Posterior cingulate gyrus (tissue), 11 donors: ENCODE measurements at regions not wholly inside any gene's neighbourhood (a gene's known extent, or its start where the extent isn't known, plus 50 kb on each side); places are given as distances from the start of the nearest gene placed in this dataset.

Experiments used
- DNase-seq, 10 donors: peaks; one replicate each; pipeline versions ENCODE4 v3.0.0 to v3.0.0-alpha.2; 2020 to 2021; ENCODE audit warnings: mixed read lengths in 3 of 10
- intact Hi-C: fragments of 100-400 bp; cut with DNase I; formaldehyde crosslinking; loops from one replicate; pipeline ENCODE4 v1.15.1; 2023

DNA sequence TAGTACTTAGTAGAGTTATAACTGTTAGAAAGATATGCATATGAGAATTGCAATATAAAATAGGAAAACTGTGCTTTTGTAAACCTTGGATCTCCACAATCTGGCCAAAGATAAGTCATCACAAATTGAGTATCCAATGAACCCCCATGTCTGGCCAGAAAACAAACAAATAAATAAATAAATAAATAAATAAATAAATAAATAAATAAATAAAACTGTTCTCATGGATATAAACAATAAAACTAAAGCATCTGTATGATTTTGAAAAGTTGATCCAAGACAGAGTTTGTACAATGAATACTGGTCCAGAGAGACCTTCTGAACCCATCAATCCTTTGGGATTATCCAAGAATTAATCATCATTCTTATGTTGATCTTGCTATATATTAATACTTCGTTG, 367.6 kb upstream of the CDH9 start:
- intact Hi-C loops, result no loop called here
- no peak for DNase-seq

- no peak for DNase-seq
Measured at GRCh38 chr5:27403243-27403882, 365.0 kb upstream of the CDH9 start.

GRCh38 chr5:27402828-27403227, 364.4 kb upstream of the CDH9 start:
- no peak for DNase-seq
- intact Hi-C loops, result no loop called here

More at GRCh38 chr5:27403243-27403882, 365.0 kb upstream of the CDH9 start:
- intact Hi-C loops, result no loop called here

DNA sequence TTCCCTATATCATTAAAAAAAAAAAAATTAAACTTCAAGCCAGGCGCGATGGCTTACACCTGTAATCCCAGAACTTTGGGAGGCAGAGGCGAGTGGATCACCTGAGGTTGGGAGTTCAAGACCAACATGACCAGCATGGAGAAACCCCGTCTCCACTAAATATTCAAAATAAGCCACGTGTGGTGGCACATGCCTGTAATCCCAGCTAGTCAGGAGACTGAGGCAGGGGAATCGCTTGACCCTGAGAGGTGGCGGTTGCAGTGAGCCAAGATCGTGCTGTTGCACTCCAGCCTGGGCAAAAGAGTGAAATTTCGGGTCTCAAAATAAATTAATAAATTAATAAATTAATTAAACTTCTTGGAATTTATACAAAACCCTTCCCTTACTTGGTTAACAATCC, 358.6 kb upstream of the CDH9 start:
- intact Hi-C loops, result no loop called here
- peak in 1 of 10 donors; percentile 13 for DNase-seq

GRCh38 chr5:27392716-27393115, 354.3 kb upstream of the CDH9 start:
- intact Hi-C loops, result no loop called here
- DNase-seq, result no peak

DNA sequence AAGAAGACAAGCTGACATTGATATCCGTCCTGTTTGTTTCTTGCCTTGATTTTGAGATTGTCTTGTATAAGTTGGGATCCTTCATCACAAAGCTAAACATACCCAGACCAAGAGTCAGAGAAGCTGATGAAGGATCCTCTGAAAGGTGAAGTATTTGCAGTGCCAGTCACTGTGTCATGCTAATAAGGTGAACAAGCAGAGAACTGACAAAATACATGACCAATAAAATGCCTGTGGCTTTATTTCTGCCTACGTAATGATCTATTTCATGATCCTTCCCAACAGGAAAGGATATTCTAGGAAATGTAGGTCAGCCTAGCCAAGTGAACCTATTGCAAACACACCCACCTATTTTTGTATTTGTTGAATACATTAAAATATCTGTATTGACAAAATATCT, 351.3 kb upstream of the CDH9 start:
- intact Hi-C loops, result no loop called here
- no peak for DNase-seq

- intact Hi-C loops, result no loop called here
- no peak for DNase-seq
Measured at GRCh38 chr5:27388755-27389154, 350.4 kb upstream of the CDH9 start.

DNA sequence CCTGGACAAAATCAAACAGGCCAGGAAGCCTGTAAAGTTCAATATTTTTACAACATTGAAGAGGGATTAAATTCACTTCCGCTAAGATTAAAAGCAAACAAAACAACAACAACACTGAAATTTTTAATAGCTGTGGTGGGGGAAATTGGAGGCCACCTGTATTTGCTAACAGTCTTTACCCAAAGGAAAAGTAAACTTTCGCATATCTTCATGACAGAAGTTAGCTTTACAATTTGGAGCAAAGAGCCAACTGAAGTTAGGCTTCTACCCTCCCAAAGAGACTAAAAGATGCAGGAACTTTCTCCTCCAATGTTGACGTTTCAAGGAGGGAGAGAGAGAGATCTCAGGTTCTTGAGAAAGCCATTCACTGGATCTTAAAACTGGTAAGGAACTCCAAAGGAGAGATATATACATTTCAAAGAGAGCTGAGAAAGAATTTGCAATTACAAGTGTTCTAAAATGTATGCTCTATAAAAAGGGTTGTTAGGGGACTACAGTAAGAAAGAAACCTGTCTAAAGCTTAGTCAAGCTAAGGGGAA, 349.2 kb upstream of the CDH9 start:
- no peak for DNase-seq
- intact Hi-C loops, result no loop called here

DNA sequence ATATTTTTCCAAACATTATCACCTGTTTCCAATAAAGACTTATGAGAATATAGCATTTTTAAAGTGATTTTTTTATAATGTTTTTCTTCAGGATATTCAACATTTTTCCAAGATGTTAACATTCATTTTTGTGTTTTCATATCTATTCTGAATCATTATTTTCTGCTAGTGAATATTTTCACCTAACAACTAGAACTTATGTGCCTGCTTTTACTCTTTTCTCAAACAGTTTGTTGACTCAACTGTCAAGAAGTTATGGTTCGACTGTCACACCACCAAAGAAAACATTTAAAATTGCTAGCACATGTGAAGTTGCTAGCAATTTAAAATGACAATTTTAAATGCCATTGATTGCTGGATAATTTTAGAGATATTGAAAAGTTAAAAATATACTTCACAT, 343.3 kb upstream of the CDH9 start:
- intact Hi-C loops, result no loop called here
- DNase-seq, result no peak

GRCh38 chr5:27377626-27378025, 339.2 kb upstream of the CDH9 start:
- no peak for DNase-seq
- intact Hi-C loops, result no loop called here

DNA sequence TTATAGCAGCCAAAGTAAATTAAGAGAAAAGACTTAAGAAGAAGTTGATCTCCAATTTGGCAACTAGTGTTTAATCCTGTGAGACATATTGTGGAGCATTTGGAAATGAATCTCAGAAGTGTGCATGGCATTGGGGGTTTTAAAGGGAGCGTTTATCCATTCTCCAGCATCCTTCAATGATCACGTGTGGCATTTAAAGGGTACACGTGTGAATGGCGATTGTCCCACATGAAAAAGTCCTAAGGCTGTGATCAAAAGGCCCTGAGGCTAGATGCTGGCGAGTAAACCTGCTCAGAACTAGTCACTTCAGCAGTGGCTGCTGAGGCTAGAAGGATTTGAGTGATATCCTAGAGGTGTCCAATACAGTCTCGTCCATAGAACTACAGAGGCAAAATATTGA, 315.6 kb upstream of the CDH9 start:
- intact Hi-C loops, result no loop called here
- no peak for DNase-seq

DNA sequence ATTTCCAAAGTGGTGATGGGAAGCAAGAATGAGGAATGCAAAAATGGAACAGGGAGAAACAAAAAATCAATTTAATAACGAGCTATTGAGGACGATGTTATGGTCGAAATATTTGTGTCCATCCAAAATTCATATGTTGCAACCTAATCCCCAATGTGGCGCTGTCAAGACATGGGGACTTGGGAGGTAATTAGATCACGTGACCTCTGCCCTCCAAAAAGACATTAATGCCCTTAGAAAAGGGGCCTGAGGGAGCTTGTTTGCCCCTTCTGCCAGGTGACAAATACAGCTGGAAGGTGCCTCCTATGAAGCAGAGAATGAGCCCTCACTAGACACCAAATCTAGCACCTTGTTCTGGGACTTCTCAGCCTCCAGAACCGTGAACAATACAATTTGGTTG, 315.2 kb upstream of the CDH9 start:
- intact Hi-C loops, result no loop called here
- DNase-seq, result no peak

GRCh38 chr5:27341342-27341741, 303.0 kb upstream of the CDH9 start:
- intact Hi-C loops, result no loop called here
- no peak for DNase-seq

GRCh38 chr5:27336817-27337216, 298.4 kb upstream of the CDH9 start:
- DNase-seq, result no peak
- intact Hi-C loops, result no loop called here

DNA sequence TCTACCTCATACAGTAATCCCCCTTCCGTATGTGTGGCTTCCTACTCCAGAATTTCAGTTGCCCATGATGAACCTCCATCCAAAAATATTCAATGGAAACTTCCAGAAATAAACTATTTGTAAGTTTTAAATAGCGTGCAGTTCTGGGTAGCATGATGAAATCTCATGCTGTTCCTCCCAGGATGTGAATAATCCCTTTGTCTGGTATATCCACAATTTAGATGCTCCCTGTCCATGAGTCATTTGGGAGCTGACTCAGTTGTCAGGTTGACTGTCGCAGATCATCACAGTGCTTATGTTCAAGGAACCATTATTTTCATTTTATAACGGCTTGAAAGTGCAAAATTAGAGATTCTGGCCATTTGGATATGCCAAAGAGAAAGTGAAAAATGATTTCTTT, 290.1 kb upstream of the CDH9 start:
- DNase-seq, result no peak
- intact Hi-C loops, result no loop called here

GRCh38 chr5:27325513-27325912, 287.1 kb upstream of the CDH9 start:
- intact Hi-C loops, result no loop called here
- no peak for DNase-seq

DNA sequence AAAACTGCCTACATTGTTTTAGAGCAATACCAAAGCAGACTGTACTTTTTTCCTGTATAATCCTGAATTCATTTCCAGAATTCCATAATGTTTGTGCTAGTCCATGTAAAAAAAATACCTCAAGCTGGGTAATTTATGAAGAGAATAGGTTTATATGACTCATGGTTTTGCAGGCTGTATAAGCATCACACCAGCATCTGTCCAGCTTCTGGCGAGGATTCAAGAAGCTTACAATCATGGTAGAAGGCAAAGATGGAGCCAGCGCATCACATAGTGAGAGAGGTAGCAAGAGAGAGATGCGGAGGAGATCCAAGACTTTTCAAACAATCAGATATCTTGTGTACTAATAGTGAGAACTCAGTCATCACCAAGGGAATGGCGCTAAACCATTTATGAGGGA, 280.3 kb upstream of the CDH9 start:
- DNase-seq, result no peak
- intact Hi-C loops, result no loop called here

GRCh38 chr5:27316271-27316650, 277.9 kb upstream of the CDH9 start:
- intact Hi-C loops, result no loop called here
- no peak for DNase-seq

DNA sequence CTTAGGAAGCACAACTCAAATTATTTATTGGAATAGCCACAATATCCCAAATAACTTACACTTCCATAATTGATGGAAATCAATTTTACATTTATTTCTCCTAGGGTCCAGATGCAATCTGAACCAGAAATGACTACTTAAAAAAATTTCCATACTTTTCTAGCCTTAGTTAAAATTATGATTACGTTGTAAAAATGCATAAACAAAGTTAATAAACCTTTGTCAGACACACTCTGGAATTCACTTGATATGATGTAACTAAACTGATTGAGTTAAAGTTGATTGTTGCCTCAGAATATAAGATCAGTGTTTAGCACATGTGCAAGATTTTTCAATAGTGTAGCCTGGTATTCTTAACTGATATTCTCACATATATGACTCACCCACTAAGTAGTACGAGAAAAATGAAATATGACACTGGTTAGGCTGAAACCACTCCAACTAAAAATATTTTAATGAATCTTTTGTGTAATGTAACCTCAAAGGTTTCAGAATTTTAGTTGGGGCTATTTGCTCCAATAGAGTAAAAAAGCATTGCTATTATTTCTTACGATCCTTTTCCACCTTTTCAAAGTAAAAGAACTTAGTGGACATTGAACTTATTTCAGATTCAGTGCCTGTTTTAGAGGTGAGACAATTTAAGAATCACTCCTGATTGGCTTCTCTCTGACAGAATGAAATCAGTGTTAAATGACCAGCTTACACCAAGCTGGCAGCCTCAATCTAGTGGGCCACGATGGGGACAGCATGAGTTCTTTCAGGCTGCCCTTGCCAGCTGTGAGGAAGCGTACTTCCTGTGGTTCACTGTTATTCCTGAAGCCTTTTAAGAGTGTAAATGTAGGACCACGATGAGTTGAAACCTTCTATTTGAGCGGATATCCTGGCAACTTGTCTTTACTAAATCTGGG, 277.2 kb upstream of the CDH9 start:
- intact Hi-C loops, result no loop called here
- no peak for DNase-seq

- intact Hi-C loops, result no loop called here
- no peak for DNase-seq
Measured at GRCh38 chr5:27313549-27313948, 275.2 kb upstream of the CDH9 start.

DNA sequence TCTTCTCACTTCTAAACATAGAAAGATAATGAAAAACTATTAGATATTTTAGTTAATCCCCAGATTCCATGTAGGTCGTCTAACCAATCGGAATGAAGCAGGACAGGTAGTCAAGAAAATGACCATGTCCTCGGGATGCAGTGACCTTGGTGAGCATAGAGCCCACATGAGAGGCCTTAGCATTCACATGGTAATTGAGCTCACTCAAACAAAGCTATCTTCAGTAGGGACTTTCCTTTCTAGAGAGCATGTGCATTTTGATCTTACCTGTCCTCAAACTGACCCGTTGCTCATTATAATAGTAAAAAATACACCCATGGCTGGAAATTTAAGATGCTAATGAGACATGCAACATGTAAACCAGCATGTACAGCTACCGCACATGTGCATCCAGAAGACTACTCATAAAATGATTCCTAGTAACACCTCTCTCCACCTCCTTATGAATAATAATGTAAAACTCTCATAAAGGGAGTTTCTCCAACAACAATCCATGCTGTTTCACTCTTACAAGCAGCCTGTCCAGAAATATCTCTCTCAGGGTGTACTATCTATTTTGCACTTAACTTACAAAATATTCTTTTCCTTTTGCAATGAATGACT, 274.0 kb upstream of the CDH9 start:
- intact Hi-C loops, result no loop called here
- DNase-seq, result no peak

DNA sequence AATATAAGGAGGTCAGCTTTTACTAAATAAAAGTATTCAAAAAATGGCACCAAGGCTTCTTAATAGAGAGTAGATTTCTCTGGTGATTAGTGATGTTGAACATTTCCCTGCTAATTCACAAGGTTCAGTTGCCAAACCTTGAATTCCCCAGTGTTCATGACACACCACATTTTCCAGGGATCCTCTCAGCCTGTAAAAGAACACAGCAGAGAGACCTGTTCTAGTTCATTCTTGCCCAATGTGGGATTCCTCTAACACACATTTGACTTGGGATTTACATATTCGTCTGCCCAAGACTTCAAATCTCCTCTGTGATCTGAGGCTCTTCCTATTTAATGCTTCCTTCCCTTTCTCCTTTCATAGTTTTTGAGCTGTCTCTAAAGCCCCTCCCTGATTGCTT, 273.2 kb upstream of the CDH9 start:
- no peak for DNase-seq
- intact Hi-C loops, result no loop called here
